Esophagus squamous epithelium (tissue), 5 donors: ENCODE measurements at regions not wholly inside any gene's neighbourhood (a gene's known extent, or its start where the extent isn't known, plus 50 kb on each side); places are given as distances from the start of the nearest gene placed in this dataset.

Source experiments
- DNase-seq: peaks from one replicate; lab custom pipeline; 2025; lab: John Stamatoyannopoulos, UW
- H3K27ac ChIP-seq, 4 donors: fragments of 200-600 bp; sonication (generic); one replicate each; pipeline ENCODE4 v1.5.1; 2016 to 2019; ENCODE audit warnings: mild to moderate bottlenecking in 1 of 4
- H3K27me3 ChIP-seq, 4 donors: fragments of 200-600 bp; sonication (generic); 1 replicate in 3 of 4; 2 replicates in 1 of 4; pipeline versions ENCODE4 v1.5.1 to v1.6.0; 2017 to 2021; ENCODE audit warnings: antibody characterized with exemption in 1 of 4
- H3K36me3 ChIP-seq, 3 donors: fragments of 200-600 bp; sonication (generic); one replicate each; pipeline ENCODE4 v1.5.1; 2016 to 2019
- H3K4me1 ChIP-seq, 3 donors: fragments of 200-600 bp; sonication (generic); one replicate each; pipeline ENCODE4 v1.5.1; 2017 to 2019
- H3K4me3 ChIP-seq, 4 donors: fragments of 200-600 bp; sonication (generic); 1 replicate in 3 of 4; 2 replicates in 1 of 4; pipeline ENCODE4 v1.5.1; 2016 to 2019; ENCODE audit warnings: mild to moderate bottlenecking in 2 of 4, moderate library complexity in 1 of 4
- H3K9me3 ChIP-seq, 3 donors: fragments of 200-600 bp; sonication (generic); one replicate each; pipeline ENCODE4 v1.5.1; 2016 to 2019
- POLR2A ChIP-seq, 4 donors: fragments of 450-650 bp; IDR thresholded peaks; one replicate each; pipeline ENCODE4 v1.6.1; 2017; ENCODE audit warnings: antibody characterized with exemption in 4 of 4, mild to moderate bottlenecking in 4 of 4, moderate library complexity in 3 of 4
- WGBS, 2 donors: methylation state at CpG; one replicate each; pipeline ENCODE4 v1.1.5; 2018; 5-methylcytosine and 5-hydroxymethylcytosine counted together
- intact Hi-C: fragments of 100-400 bp; cut with DNase I; formaldehyde crosslinking; loops from one replicate; pipeline ENCODE4 v1.15.0; 2022
- TF ChIP-seq, protein P1 (sequence below), 6 experiments: fragments of 450-650 bp in 4 of 6; fragments of 200-600 bp in 2 of 6; sonication (generic) in 2 of 6; IDR thresholded peaks; one replicate each; pipeline ENCODE4 v1.5.1; 2016 to 2019; ENCODE audit warnings: antibody characterized with exemption in 6 of 6, mild to moderate bottlenecking in 4 of 6, moderate library complexity in 4 of 6
- donor health status: DM: yes; HTN: yes; CAD: no.

DNA sequence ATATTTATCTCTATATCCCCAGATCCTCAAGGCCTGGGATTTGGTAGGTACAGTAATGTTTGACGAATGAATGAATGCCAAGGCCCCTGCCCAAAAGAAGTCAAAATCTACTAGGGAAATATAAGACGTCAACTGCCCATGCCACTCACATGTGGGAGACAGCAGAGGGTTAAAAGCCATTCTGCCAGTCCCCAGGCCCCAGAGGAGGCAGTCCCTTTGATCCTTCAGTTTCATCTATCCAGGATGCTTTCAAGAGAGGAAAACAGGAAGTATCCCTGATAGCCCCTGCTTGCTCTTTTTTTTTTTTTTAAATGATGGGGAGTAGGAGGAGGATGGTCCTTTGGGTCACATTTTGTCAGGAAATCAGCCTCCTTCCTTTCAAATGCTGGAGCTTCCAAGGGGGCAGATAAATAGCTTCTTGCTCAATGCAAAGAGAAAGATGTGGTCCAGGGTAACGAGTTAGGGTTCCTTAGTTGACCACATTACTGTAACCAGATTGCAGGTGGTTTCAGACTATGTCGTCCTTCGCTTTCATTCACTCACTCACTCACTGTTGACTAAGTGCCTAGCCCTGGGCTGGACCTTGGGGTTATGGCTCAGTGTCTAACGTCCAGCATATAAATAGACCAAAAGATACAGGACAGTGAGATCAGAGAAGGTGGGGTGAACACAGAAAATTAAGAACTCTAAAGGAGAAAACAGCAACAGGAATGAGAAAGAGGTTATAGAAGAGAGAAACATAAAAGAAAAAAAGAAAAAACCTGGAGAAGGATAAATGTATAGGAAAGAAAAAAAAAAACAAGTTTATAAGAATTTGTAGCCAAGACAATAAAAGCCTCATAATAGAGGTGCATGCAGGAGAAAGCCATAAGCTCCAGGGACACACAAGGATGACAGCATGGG lies 64.6 kb upstream of the PIM1 start:
- Histone ChIP-seq H3K4me1 (peaks cover 15 to 44% (median 24%) of the 10 kb centered on the region in 3 donors), H3K36me3 (no peaks in the 10 kb centered on the region), H3K27ac (peak overlapping the region in 1 of 4 donors; percentile 91), H3K9me3 (no peaks in the 10 kb centered on the region), H3K27me3 (no peaks in the 10 kb centered on the region), H3K4me3 (no peak overlapping the region)
- WGBS, 2 donors: 59 to 77% methylated on average over 6 of the region's 6 CpGs
- TF ChIP-seq POLR2A (IDR thresholded peaks at IDR 0.05): no peak
- DNase-seq: no peak
- intact Hi-C loops: no loop called here

DNA sequence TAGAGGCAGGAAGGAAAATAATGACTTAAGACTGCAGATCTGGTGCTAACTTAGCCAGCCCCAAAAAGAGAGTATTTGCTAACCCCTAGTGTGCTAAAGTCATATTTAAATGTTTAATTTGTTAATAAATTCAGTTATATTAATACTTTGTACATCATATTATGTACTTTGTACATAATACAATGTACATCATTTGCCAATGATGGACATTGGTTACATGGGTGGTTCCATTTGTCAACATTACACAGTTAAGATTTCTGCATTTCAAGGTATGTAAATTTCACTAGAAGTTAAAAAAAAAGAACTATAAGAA lies 63.9 kb upstream of the PIM1 start:
- Histone ChIP-seq H3K27me3 (no peaks in the 10 kb centered on the region), H3K27ac (no peak overlapping the region), H3K4me1 (peaks cover 15 to 50% (median 24%) of the 10 kb centered on the region in 3 donors), H3K9me3 (no peaks in the 10 kb centered on the region), H3K36me3 (no peaks in the 10 kb centered on the region), H3K4me3 (no peak overlapping the region)
- no peak for DNase-seq
- TF ChIP-seq POLR2A (IDR thresholded peaks at IDR 0.05): no peak
- TF ChIP-seq, protein P1, sequence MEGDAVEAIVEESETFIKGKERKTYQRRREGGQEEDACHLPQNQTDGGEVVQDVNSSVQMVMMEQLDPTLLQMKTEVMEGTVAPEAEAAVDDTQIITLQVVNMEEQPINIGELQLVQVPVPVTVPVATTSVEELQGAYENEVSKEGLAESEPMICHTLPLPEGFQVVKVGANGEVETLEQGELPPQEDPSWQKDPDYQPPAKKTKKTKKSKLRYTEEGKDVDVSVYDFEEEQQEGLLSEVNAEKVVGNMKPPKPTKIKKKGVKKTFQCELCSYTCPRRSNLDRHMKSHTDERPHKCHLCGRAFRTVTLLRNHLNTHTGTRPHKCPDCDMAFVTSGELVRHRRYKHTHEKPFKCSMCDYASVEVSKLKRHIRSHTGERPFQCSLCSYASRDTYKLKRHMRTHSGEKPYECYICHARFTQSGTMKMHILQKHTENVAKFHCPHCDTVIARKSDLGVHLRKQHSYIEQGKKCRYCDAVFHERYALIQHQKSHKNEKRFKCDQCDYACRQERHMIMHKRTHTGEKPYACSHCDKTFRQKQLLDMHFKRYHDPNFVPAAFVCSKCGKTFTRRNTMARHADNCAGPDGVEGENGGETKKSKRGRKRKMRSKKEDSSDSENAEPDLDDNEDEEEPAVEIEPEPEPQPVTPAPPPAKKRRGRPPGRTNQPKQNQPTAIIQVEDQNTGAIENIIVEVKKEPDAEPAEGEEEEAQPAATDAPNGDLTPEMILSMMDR (IDR thresholded peaks at IDR 0.05): no peak
- intact Hi-C loops: no loop called here

DNA sequence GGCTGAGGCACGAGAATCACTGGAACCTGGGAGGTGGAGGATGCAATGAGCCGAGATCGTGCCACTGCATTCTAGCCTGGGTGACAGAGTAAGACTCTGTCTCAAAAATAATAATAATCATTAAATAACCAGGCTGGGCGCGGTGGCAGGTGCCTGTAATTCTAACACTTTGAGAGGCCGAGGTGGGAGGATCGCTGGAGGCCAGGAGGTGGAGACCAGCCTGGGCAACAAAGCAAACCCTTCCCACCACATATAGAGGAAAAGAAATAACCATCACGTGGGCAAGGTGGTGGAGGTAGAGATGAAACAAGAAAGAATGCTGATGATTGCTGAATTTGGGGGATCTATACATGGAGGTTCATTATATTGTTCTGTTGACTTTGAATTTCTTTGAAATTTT lies 63.4 kb upstream of the PIM1 start:
- Histone ChIP-seq H3K9me3 (no peaks in the 10 kb centered on the region), H3K36me3 (no peaks in the 10 kb centered on the region), H3K4me3 (no peak overlapping the region), H3K4me1 (peaks cover 15 to 54% (median 24%) of the 10 kb centered on the region in 3 donors), H3K27ac (no peak overlapping the region), H3K27me3 (no peaks in the 10 kb centered on the region)
- intact Hi-C loops: no loop called here
- TF ChIP-seq, protein P1 (IDR thresholded peaks at IDR 0.05): no peak
- no peak for TF ChIP-seq POLR2A (IDR thresholded peaks at IDR 0.05)
- 93 to 94% methylated on average over 8 of the region's 8 CpGs for WGBS, 2 donors
- DNase-seq: no peak

DNA sequence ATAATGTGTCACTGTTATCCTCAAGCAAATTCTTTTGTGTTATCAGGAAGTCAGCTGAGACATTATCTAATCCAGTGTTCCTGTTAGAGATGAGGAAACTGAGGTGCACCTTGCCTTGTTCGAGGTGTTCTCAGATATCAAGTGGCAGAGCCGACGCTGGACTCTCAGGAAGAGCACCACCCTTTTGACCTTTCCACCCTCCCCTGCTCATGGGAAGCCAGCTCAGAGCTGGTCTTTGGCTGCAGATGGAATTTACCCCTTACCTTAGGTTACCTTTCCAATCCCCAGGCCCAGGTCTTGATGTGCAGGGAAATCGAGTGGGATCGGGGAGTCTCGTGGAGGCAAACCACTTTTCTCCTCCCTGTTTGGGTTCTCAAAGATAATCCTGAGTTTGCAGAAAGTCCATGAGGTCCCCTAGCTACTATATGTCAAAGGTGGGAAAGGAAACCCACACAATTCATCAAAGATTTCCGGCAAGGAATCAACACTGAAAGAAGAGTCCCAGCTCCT lies 62.9 kb upstream of the PIM1 start:
- Histone ChIP-seq H3K36me3 (no peaks in the 10 kb centered on the region), H3K27ac (no peak overlapping the region), H3K9me3 (no peaks in the 10 kb centered on the region), H3K4me1 (peaks cover 14 to 49% (median 21%) of the 10 kb centered on the region in 3 donors), H3K4me3 (no peak overlapping the region), H3K27me3 (no peaks in the 10 kb centered on the region)
- intact Hi-C loops: no loop called here
- 73 to 90% methylated on average over 4 to 6 of the region's 7 CpGs for WGBS, 2 donors
- TF ChIP-seq, protein P1 (IDR thresholded peaks at IDR 0.05): no peak
- no peak for TF ChIP-seq POLR2A (IDR thresholded peaks at IDR 0.05)
- no peak for DNase-seq

DNA sequence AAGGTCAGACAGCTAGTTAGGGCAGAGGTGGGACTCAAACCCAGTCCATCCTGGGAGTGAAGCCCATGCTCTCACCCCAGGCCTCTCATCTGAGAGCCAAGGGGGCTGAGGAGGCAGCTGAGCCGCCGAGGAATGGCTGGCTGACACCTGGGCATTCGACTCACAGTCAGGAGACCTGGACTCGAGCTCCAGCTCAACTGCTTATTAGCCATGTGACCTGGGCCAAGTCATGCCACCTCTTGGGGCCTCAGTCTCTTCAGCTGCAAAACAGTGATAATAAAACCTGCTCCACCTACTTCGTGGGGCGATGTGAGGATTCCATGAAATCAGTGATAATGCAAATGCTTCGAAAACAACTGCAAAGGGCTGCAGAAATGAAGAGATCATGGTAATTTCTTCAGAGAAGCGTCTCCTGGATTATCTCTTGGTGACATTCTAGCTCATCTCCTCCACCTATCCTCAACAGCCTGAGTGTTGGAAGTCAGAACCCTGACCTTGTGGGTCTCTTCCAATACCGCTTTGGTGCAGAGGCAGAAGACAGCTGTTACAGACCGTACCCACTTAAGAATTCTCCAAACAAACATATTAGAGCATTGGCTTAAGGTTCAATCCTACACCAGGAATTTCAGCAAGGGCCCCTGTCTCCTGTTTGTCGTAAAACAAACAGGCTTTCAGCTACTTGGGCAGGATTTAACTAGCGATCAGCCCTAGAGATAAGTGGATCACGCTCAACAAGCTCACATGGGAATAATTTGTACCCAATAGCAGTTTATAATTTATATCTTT lies 60.0 kb upstream of the PIM1 start:
- H3K4me1 ChIP-seq: peaks cover 0 to 20% (median 0%) of the 10 kb centered on the region in 3 donors
- no peaks in the 10 kb centered on the region for H3K9me3 ChIP-seq
- peak overlapping the region in 1 of 4 donors; percentile 36 for H3K27ac ChIP-seq
- DNase-seq: no peak
- H3K4me3 ChIP-seq: no peak overlapping the region
- no peaks in the 10 kb centered on the region for H3K36me3 ChIP-seq
- H3K27me3 ChIP-seq: no peaks in the 10 kb centered on the region
- WGBS, 2 donors: 84 to 92% methylated on average over 11 to 13 of the region's 13 CpGs
- intact Hi-C loops: no loop called here
- TF ChIP-seq POLR2A (IDR thresholded peaks at IDR 0.05): no peak
- TF ChIP-seq, protein P1 (IDR thresholded peaks at IDR 0.05): no peak
